MCF 10A (cell line): ENCODE measurements at regions not wholly inside any gene's neighbourhood (a gene's known extent, or its start where the extent isn't known, plus 50 kb on each side); places are given as distances from the start of the nearest gene placed in this dataset.

ENCODE experiments used
- BruUV-seq: library from RNA; stranded (reverse); fragments of 400-500 nt; replicated peaks from 2 replicates; lab custom pipeline; 2021; lab: Mats Ljungman, UMichigan
- CTCF ChIA-PET: fragments of 300-600 bp; sonication (Branson Sonifier 250); formaldehyde crosslinking; extraction: SDS; loops from one replicate; lab custom pipeline; 2021; ENCODE audit warnings: antibody characterized with exemption, inconsistent platforms; lab: Yijun Ruan, JAX
- POLR2A ChIA-PET: fragments of 300-600, 350-650 bp; sonication (Branson Sonifier 250); formaldehyde crosslinking; extraction: SDS; loops from one replicate; lab custom pipeline; 2020; ENCODE audit warnings: antibody characterized with exemption, inconsistent platforms; lab: Yijun Ruan, JAX
- DNase-seq: peaks from one replicate; pipeline ENCODE4 v3.0.0-alpha.2; 2018; ENCODE audit not compliant: unreplicated experiment
- H3K27ac Mint-ChIP-seq: one replicate; pipeline ENCODE4 v1.8.0; 2022; ENCODE audit warnings: mild to moderate bottlenecking, low read depth, mixed read lengths; ENCODE audit not compliant: unreplicated experiment
- H3K27me3 Mint-ChIP-seq: one replicate; pipeline ENCODE4 v1.8.0; 2022; ENCODE audit warnings: mixed read lengths; ENCODE audit not compliant: insufficient read depth, unreplicated experiment
- H3K36me3 Mint-ChIP-seq: one replicate; pipeline ENCODE4 v1.8.0; 2022; ENCODE audit warnings: mild to moderate bottlenecking, moderate library complexity, mixed read lengths; ENCODE audit not compliant: insufficient read depth, unreplicated experiment
- H3K4me1 Mint-ChIP-seq: one replicate; pipeline ENCODE4 v1.8.0; 2022; ENCODE audit warnings: mixed read lengths; ENCODE audit not compliant: insufficient read depth, unreplicated experiment
- H3K4me3 Mint-ChIP-seq: one replicate; pipeline ENCODE4 v1.8.0; 2022; ENCODE audit warnings: mild to moderate bottlenecking, moderate library complexity, mixed read lengths; ENCODE audit not compliant: unreplicated experiment
- H3K9me3 Mint-ChIP-seq: one replicate; pipeline ENCODE4 v1.8.0; 2022; ENCODE audit warnings: mixed read lengths; ENCODE audit not compliant: unreplicated experiment
- CTCF ChIP-seq: fragments of 200-600 bp; IDR thresholded peaks from one replicate; pipeline ENCODE4 v1.8.0; 2022; ENCODE audit warnings: antibody characterized with exemption, mild to moderate bottlenecking; ENCODE audit not compliant: unreplicated experiment
- intact Hi-C: fragments of 100-400 bp; cut with micrococcal nuclease; formaldehyde crosslinking; loops from 2 replicates; pipeline ENCODE4 v1.14.1; 2022

- no peak for TF ChIP-seq CTCF
- Mint-ChIP-seq H3K4me1 (no peaks in the 10 kb centered on the region), H3K9me3 (peaks cover 8% of the 10 kb centered on the region), H3K36me3 (no peaks in the 10 kb centered on the region), H3K27me3 (no peaks in the 10 kb centered on the region), H3K4me3 (no peak overlapping the region), H3K27ac (no peak overlapping the region)
- ChIA-PET CTCF (interaction anchor here (0.6 to 0.7 kb wide), 2 partner anchors 13 to 360 kb away, joined by 4 read pairs; no protein-coding TSS in a partner anchor), POLR2A (no interaction called here)
- no TSS peak for BruUV-seq
- intact Hi-C loops = no loop called here
- DNase-seq = no peak
These were observed 122.8 kb upstream of the APP start for GRCh38 chr21:26293141-26293946.

- TF ChIP-seq CTCF = no peak
- H3K27ac Mint-ChIP-seq = no peak overlapping the region
- CTCF ChIA-PET = interaction anchor here (0.7 kb wide), 1 partner anchor 315 kb away, joined by 3 read pairs; no protein-coding TSS in a partner anchor
These were observed 117.5 kb upstream of the APP start for GRCh38 chr21:26288026-26288425.

GRCh38 chr21:26284531-26284930 is 114.0 kb upstream of the APP start:
- no peaks in the 10 kb centered on the region for H3K4me1 Mint-ChIP-seq
- DNase-seq = no peak
- no TSS peak for BruUV-seq
- no peaks in the 10 kb centered on the region for H3K9me3 Mint-ChIP-seq
- CTCF ChIA-PET = no interaction called here
- POLR2A ChIA-PET = interaction anchor here (0.6 kb wide), 1 partner anchor 25 kb away, joined by 3 read pairs; no protein-coding TSS in a partner anchor
- no peak overlapping the region for H3K4me3 Mint-ChIP-seq
- intact Hi-C loops = no loop called here
- no peaks in the 10 kb centered on the region for H3K27me3 Mint-ChIP-seq
- H3K36me3 Mint-ChIP-seq = no peaks in the 10 kb centered on the region
- TF ChIP-seq CTCF = no peak
- no peak overlapping the region for H3K27ac Mint-ChIP-seq

More at GRCh38 chr21:26288026-26288425, 117.5 kb upstream of the APP start:
- no peak for DNase-seq
- no TSS peak for BruUV-seq
- H3K4me3 Mint-ChIP-seq = no peak overlapping the region
- intact Hi-C loops = no loop called here
- H3K36me3 Mint-ChIP-seq = no peaks in the 10 kb centered on the region
- no peaks in the 10 kb centered on the region for H3K27me3 Mint-ChIP-seq
- no peaks in the 10 kb centered on the region for H3K4me1 Mint-ChIP-seq
- POLR2A ChIA-PET = no interaction called here
- H3K9me3 Mint-ChIP-seq = no peaks in the 10 kb centered on the region

- Mint-ChIP-seq H3K4me3 (no peak overlapping the region), H3K36me3 (no peaks in the 10 kb centered on the region), H3K27me3 (no peaks in the 10 kb centered on the region), H3K4me1 (no peaks in the 10 kb centered on the region), H3K9me3 (no peaks in the 10 kb centered on the region), H3K27ac (peak overlapping the region; percentile 41)
- intact Hi-C loops = no loop called here
- TF ChIP-seq CTCF = no peak
- POLR2A ChIA-PET = no interaction called here
- no TSS peak for BruUV-seq
- CTCF ChIA-PET = no interaction called here
- DNase-seq = no peak
These were observed 111.5 kb upstream of the APP start for GRCh38 chr21:26282058-26282457.
